GM23338 (cell line): ENCODE measurements at regions not wholly inside any gene's neighbourhood (a gene's known extent, or its start where the extent isn't known, plus 50 kb on each side); places are given as distances from the start of the nearest gene placed in this dataset.

ENCODE experiments used
- ATAC-seq: fragments of 200-7000 bp; cut with Tn5 transposase; 3 replicates; pipeline ENCODE4 v1.9.1; 2020
- DNase-seq: peaks from one replicate; pipeline ENCODE4 v3.0.0-alpha.2; 2015; ENCODE audit warnings: low spot score
- H2AFZ ChIP-seq: fragments of 200-600 bp; sonication (generic); 2 replicates; pipeline ENCODE4 v1.8.0; 2016; ENCODE audit warnings: antibody characterized with exemption, mild to moderate bottlenecking, moderate library complexity
- H3F3A ChIP-seq: fragments of 200-600 bp; sonication (generic); replicated peaks from 2 replicates; pipeline ENCODE4 v1.8.0; 2017; ENCODE audit warnings: antibody characterized with exemption, mixed run types, low read depth
- H3K27ac ChIP-seq: fragments of 200-600 bp; sonication (generic); 2 replicates; pipeline ENCODE4 v1.6.1; 2016; ENCODE audit warnings: low read depth
- H3K27me3 ChIP-seq: fragments of 200-600 bp; sonication (generic); 2 replicates; pipeline ENCODE4 v1.8.0; 2016; ENCODE audit warnings: mild to moderate bottlenecking, mixed run types, moderate library complexity; ENCODE audit not compliant: insufficient read depth
- H3K36me3 ChIP-seq: fragments of 200-600 bp; sonication (generic); 2 replicates; pipeline ENCODE4 v1.8.0; 2016; ENCODE audit warnings: mild to moderate bottlenecking; ENCODE audit not compliant: insufficient read depth
- H3K4me1 ChIP-seq: fragments of 200-600 bp; sonication (generic); 2 replicates; pipeline ENCODE4 v1.8.0; 2016; ENCODE audit warnings: mild to moderate bottlenecking, moderate library complexity; ENCODE audit not compliant: insufficient read depth
- H3K4me2 ChIP-seq: fragments of 200-600 bp; sonication (generic); 2 replicates; pipeline ENCODE4 v1.7.1; 2017; ENCODE audit warnings: mixed run types
- H3K4me3 ChIP-seq: fragments of 200-600 bp; sonication (generic); 2 replicates; pipeline ENCODE4 v1.6.1; 2016; ENCODE audit warnings: mixed run types
- H3K79me2 ChIP-seq: fragments of 200-600 bp; sonication (generic); replicated peaks from 2 replicates; pipeline ENCODE4 v1.8.0; 2017; ENCODE audit warnings: mild to moderate bottlenecking; ENCODE audit not compliant: insufficient read depth
- H3K9me2 ChIP-seq: fragments of 200-600 bp; sonication (generic); 2 replicates; pipeline ENCODE4 v1.8.0; 2017; ENCODE audit not compliant: insufficient read depth
- H4K20me1 ChIP-seq: fragments of 200-600 bp; sonication (generic); replicated peaks from 2 replicates; pipeline ENCODE4 v1.8.0; 2017; ENCODE audit warnings: mild to moderate bottlenecking; ENCODE audit not compliant: insufficient read depth
- H3K27ac Mint-ChIP-seq: 2 replicates; pipeline ENCODE4 v1.8.0; 2020; ENCODE audit warnings: inconsistent platforms, mild to moderate bottlenecking, moderate library complexity, mixed read lengths
- H3K27me3 Mint-ChIP-seq: 3 replicates; pipeline ENCODE4 v1.8.0; 2022; ENCODE audit warnings: low read depth, mild to moderate bottlenecking, moderate library complexity, mixed read lengths, inconsistent platforms; ENCODE audit not compliant: insufficient read depth, poor library complexity
- H3K36me3 Mint-ChIP-seq: 3 replicates; pipeline ENCODE4 v1.8.0; 2021; ENCODE audit warnings: low read depth, mild to moderate bottlenecking, inconsistent platforms, moderate library complexity, mixed read lengths
- H3K4me1 Mint-ChIP-seq: 3 replicates; pipeline ENCODE4 v1.8.0; 2020; ENCODE audit warnings: mild to moderate bottlenecking, inconsistent platforms, mixed read lengths
- H3K4me3 Mint-ChIP-seq: 3 replicates; pipeline ENCODE4 v1.8.0; 2021; ENCODE audit warnings: moderate library complexity, mild to moderate bottlenecking, inconsistent platforms, mixed read lengths
- H3K9me3 Mint-ChIP-seq: 3 replicates; pipeline ENCODE4 v1.8.0; 2020; ENCODE audit warnings: moderate library complexity, mild to moderate bottlenecking, inconsistent platforms, mixed read lengths
- CREB1 ChIP-seq: fragments of 250-450 bp; sonication (Bioruptor Pico); IDR thresholded peaks from 2 replicates; pipeline ENCODE4 v1.5.0; 2020; ENCODE audit warnings: low read depth, mild to moderate bottlenecking, moderate library complexity
- CTCF ChIP-seq, 2 experiments: fragments of 200-600 bp in 1 of 2; sonication (generic) in 1 of 2; conservative IDR thresholded peaks; 2 replicates each; pipeline versions ENCODE4 v1.5.1 to v1.6.1; 2016 to 2017; ENCODE audit warnings: antibody characterized with exemption in 2 of 2, low read depth in 2 of 2, mild to moderate bottlenecking in 2 of 2, moderate library complexity in 1 of 2
- ETS1 ChIP-seq: IDR thresholded peaks from 2 replicates; pipeline ENCODE4 v1.6.1; 2016; ENCODE audit warnings: antibody characterized with exemption
- EZH2 ChIP-seq: fragments of 200-600 bp; sonication (generic); IDR thresholded peaks from one replicate; pipeline ENCODE4 v1.8.0; 2017; ENCODE audit warnings: antibody characterized with exemption, mild to moderate bottlenecking, low read depth; ENCODE audit not compliant: unreplicated experiment
- EZH2phosphoT487 ChIP-seq: fragments of 200-600 bp; sonication (generic); IDR thresholded peaks from one replicate; pipeline ENCODE4 v1.8.1; 2018; ENCODE audit warnings: antibody characterized with exemption; ENCODE audit not compliant: unreplicated experiment
- JUNB ChIP-seq: IDR thresholded peaks from one replicate; pipeline ENCODE4 v1.6.1; 2016; ENCODE audit warnings: antibody characterized with exemption; ENCODE audit not compliant: unreplicated experiment
- NANOG ChIP-seq: IDR thresholded peaks from 2 replicates; pipeline ENCODE4 v1.6.1; 2016; ENCODE audit warnings: antibody characterized with exemption, borderline replicate concordance
- POLR2AphosphoS5 ChIP-seq: IDR thresholded peaks from 2 replicates; pipeline ENCODE4 v1.6.1; 2016; ENCODE audit warnings: antibody characterized with exemption, low read depth
- REST ChIP-seq: IDR thresholded peaks from one replicate; pipeline ENCODE4 v1.6.1; 2018; ENCODE audit warnings: antibody characterized with exemption; ENCODE audit not compliant: unreplicated experiment
- STAT1 ChIP-seq: IDR thresholded peaks from one replicate; pipeline ENCODE4 v1.6.1; 2016; ENCODE audit warnings: antibody characterized with exemption; ENCODE audit not compliant: unreplicated experiment
- ZNF114 ChIP-seq: fragments of 250-450 bp; sonication (Bioruptor Pico); IDR thresholded peaks from 2 replicates; pipeline ENCODE4 v1.5.0; 2020; ENCODE audit warnings: mild to moderate bottlenecking, moderate library complexity
- ZNF462 ChIP-seq: fragments of 250-450 bp; sonication (Bioruptor Pico); IDR thresholded peaks from 2 replicates; pipeline ENCODE4 v1.5.0; 2020; ENCODE audit warnings: mild to moderate bottlenecking, moderate library complexity

GRCh38 chr11:89566972-89567371 is 75.8 kb upstream of the NOX4 start:
- Histone ChIP-seq H3K36me3 (no peaks in the 10 kb centered on the region), H3F3A (no peaks in the 10 kb centered on the region), H3K4me3 (no peak overlapping the region), H2AFZ (no peak overlapping the region), H3K27ac (no peak overlapping the region), H3K4me2 (no peak overlapping the region), H4K20me1 (no peaks in the 10 kb centered on the region), H3K9me2 (no peaks in the 10 kb centered on the region), H3K27me3 (no peaks in the 10 kb centered on the region), H3K79me2 (no peaks in the 10 kb centered on the region), H3K4me1 (no peaks in the 10 kb centered on the region)
- Mint-ChIP-seq H3K9me3 (peaks cover 3% of the 10 kb centered on the region; the same call in 1 of the 3 replicates), H3K27ac (no peak overlapping the region), H3K4me3 (no peak overlapping the region), H3K4me1 (peaks cover 11% of the 10 kb centered on the region), H3K27me3 (no peaks in the 10 kb centered on the region), H3K36me3 (no peaks in the 10 kb centered on the region)
- no peak for ATAC-seq
- no peak for DNase-seq
- TF ChIP-seq EZH2 (no peak), REST (no peak), ZNF114 (CRISPR knock-in tag) (no peak), JUNB (no peak), CTCF (conservative IDR thresholded peaks at IDR 0.05; ENCODE audit: low read depth in 2 of 2) (no peak), STAT1 (no peak), ETS1 (no peak), POLR2AphosphoS5 (no peak), NANOG (no peak), EZH2phosphoT487 (no peak), ZNF462 (CRISPR knock-in tag) (no peak), CREB1 (CRISPR knock-in tag) (no peak)
